Kidney epithelial cell (primary cell): ENCODE measurements at regions not wholly inside any gene's neighbourhood (a gene's known extent, or its start where the extent isn't known, plus 50 kb on each side); places are given as distances from the start of the nearest gene placed in this dataset.

ENCODE experiments used
- DNase-seq: peaks from one replicate; pipeline ENCODE4 v3.0.0-alpha.2; 2010; ENCODE audit warnings: low read depth
- H3K27me3 ChIP-seq: 2 replicates; pipeline ENCODE4 v1.6.0; 2011; ENCODE audit warnings: low read length; ENCODE audit not compliant: control insufficient read depth, insufficient read depth
- H3K36me3 ChIP-seq: 2 replicates; pipeline ENCODE4 v1.5.1; 2011; ENCODE audit warnings: low read length; ENCODE audit not compliant: control insufficient read depth, insufficient read depth
- H3K4me3 ChIP-seq: 2 replicates; pipeline ENCODE4 v1.5.1; 2011; ENCODE audit warnings: low read depth, mild to moderate bottlenecking, control low read depth, low read length
- TF ChIP-seq, protein P1 (sequence below): IDR thresholded peaks from 2 replicates; pipeline ENCODE4 v1.5.1; 2011; ENCODE audit warnings: mild to moderate bottlenecking, moderate library complexity, low read length, control low read depth, inconsistent platforms; ENCODE audit not compliant: insufficient read depth, poor library complexity, severe bottlenecking

GRCh38 chr15:96089405-96090058 lies 241.0 kb upstream of the NR2F2 start:
- Histone ChIP-seq H3K36me3 (no peaks in the 10 kb centered on the region), H3K27me3 (no peaks in the 10 kb centered on the region), H3K4me3 (no peak overlapping the region)
- DNase-seq = no peak
- TF ChIP-seq, protein P1, sequence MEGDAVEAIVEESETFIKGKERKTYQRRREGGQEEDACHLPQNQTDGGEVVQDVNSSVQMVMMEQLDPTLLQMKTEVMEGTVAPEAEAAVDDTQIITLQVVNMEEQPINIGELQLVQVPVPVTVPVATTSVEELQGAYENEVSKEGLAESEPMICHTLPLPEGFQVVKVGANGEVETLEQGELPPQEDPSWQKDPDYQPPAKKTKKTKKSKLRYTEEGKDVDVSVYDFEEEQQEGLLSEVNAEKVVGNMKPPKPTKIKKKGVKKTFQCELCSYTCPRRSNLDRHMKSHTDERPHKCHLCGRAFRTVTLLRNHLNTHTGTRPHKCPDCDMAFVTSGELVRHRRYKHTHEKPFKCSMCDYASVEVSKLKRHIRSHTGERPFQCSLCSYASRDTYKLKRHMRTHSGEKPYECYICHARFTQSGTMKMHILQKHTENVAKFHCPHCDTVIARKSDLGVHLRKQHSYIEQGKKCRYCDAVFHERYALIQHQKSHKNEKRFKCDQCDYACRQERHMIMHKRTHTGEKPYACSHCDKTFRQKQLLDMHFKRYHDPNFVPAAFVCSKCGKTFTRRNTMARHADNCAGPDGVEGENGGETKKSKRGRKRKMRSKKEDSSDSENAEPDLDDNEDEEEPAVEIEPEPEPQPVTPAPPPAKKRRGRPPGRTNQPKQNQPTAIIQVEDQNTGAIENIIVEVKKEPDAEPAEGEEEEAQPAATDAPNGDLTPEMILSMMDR = no peak

- Histone ChIP-seq H3K36me3 (no peaks in the 10 kb centered on the region), H3K27me3 (no peaks in the 10 kb centered on the region)
- TF ChIP-seq, protein P1 = no peak
Measured at GRCh38 chr15:96092186-96092585, 238.3 kb upstream of the NR2F2 start.

DNA sequence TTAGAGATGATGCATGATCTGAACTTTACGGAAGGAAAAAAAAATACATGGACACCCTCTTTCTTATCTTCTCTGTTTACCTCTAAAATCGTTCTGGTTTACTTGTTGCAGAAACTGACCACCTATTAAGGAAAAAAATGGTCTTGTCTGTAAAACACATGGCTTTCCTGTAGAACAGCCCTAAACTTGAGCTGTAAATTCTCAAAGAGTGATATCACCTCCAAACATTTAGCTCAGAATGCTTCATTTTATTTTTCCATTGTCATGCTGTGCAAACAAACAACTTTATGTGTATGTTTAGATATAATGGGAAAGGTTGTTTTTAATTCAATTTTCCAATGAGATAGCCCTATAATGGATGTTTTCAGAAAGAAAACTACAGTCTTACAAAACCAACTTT lies 237.4 kb upstream of the NR2F2 start:
- DNase-seq = no peak
- TF ChIP-seq, protein P1 = no peak

More at GRCh38 chr15:96092186-96092585, 238.3 kb upstream of the NR2F2 start:
- DNase-seq = no peak
- H3K4me3 ChIP-seq = no peak overlapping the region

GRCh38 chr15:96097661-96098060 lies 232.8 kb upstream of the NR2F2 start:
- no peaks in the 10 kb centered on the region for H3K36me3 ChIP-seq
- H3K27me3 ChIP-seq = no peaks in the 10 kb centered on the region
- no peak for DNase-seq
- TF ChIP-seq, protein P1 = no peak
- H3K4me3 ChIP-seq = no peak overlapping the region

More for the DNA sequence above, 237.4 kb upstream of the NR2F2 start:
- H3K36me3 ChIP-seq = no peaks in the 10 kb centered on the region
- H3K27me3 ChIP-seq = no peaks in the 10 kb centered on the region
- H3K4me3 ChIP-seq = no peak overlapping the region

GRCh38 chr15:96102631-96103030 lies 227.9 kb upstream of the NR2F2 start:
- TF ChIP-seq, protein P1 = no peak
- Histone ChIP-seq H3K27me3 (no peaks in the 10 kb centered on the region), H3K36me3 (no peaks in the 10 kb centered on the region), H3K4me3 (no peak overlapping the region)
- DNase-seq = no peak

DNA sequence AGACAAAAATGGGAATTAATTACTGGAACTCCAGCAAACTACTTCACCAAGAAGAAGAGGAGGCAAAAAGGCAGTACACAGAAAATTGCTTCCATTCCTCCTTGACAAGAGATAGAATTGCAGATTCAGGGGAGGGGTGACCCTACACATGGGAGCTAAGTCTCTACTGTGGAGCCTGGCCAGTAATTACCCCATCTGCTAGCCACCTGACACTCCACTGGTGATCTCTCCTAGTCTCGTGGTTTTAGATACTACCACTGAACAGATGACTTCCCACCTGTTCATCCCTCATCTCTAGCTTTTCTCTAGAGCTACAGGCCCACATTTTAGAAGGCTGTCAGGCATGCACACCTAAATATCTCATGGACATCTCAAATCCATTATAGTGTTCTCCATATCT lies 224.3 kb upstream of the NR2F2 start:
- no peak for DNase-seq
- Histone ChIP-seq H3K36me3 (no peaks in the 10 kb centered on the region), H3K4me3 (no peak overlapping the region), H3K27me3 (no peaks in the 10 kb centered on the region)
- TF ChIP-seq, protein P1 = no peak
